Body of pancreas (tissue), 4 donors: ENCODE measurements at regions not wholly inside any gene's neighbourhood (a gene's known extent, or its start where the extent isn't known, plus 50 kb on each side); places are given as distances from the start of the nearest gene placed in this dataset.

Source experiments
- ATAC-seq: fragments of 150-250 bp; one replicate; pipeline ENCODE4 v1.9.1; 2016
- DNase-seq, 4 donors: peaks; one replicate each; pipeline ENCODE4 v3.0.0-alpha.2; 2019
- H3K27ac ChIP-seq, 4 donors: fragments of 200-600 bp; sonication (generic); 1 replicate in 3 of 4; 2 replicates in 1 of 4; pipeline versions ENCODE4 v1.5.1 to v1.6.1; 2016 to 2019; ENCODE audit warnings: mild to moderate bottlenecking in 1 of 4, mixed read lengths in 1 of 4, moderate library complexity in 1 of 4
- H3K27me3 ChIP-seq, 2 donors: fragments of 200-600 bp; sonication (generic); one replicate each; pipeline ENCODE4 v1.6.0; 2016; ENCODE audit warnings: mild to moderate bottlenecking in 1 of 2
- H3K36me3 ChIP-seq, 2 donors: fragments of 200-600 bp; sonication (generic); replicated peaks in 1 of 2; 2 replicates each; pipeline ENCODE4 v1.5.1; 2016; ENCODE audit warnings: low read depth in 2 of 2; ENCODE audit not compliant: insufficient read depth in 1 of 2
- H3K4me1 ChIP-seq: fragments of 200-600 bp; sonication (generic); one replicate; pipeline ENCODE4 v1.6.0; 2016
- H3K4me3 ChIP-seq, 2 donors: fragments of 200-600 bp; sonication (generic); 1 replicate in 1 of 2; 2 replicates in 1 of 2; pipeline ENCODE4 v1.5.1; 2016 to 2019
- H3K9me3 ChIP-seq, 3 donors: fragments of 200-600 bp; sonication (generic); 1 replicate in 2 of 3; 2 replicates in 1 of 3; pipeline ENCODE4 v1.5.1; 2016
- CTCF ChIP-seq, 7 experiments: fragments of 450-650 bp in 4 of 7; fragments of 200-600 bp in 3 of 7; sonication (generic) in 3 of 7; IDR thresholded peaks; one replicate each; pipeline ENCODE4 v1.5.1; 2016 to 2019; ENCODE audit warnings: antibody characterized with exemption in 7 of 7
- POLR2A ChIP-seq, 3 donors: fragments of 450-650 bp; IDR thresholded peaks; one replicate each; pipeline ENCODE4 v1.6.1; 2016; ENCODE audit warnings: antibody characterized with exemption in 3 of 3, mild to moderate bottlenecking in 2 of 3
- WGBS, 2 donors: methylation state at CpG; one replicate each; pipeline ENCODE4 v1.1.5; 2017; 5-methylcytosine and 5-hydroxymethylcytosine counted together
- intact Hi-C: fragments of 100-400 bp; cut with DNase I; formaldehyde crosslinking; loops from one replicate; pipeline ENCODE4 v1.15.1; 2023

GRCh38 chr5:145280806-145281205, 554.3 kb downstream of the PRELID2 start:
- no peak overlapping the region for H3K27ac ChIP-seq
- TF ChIP-seq POLR2A (IDR thresholded peaks at IDR 0.05) (no peak), CTCF (IDR thresholded peaks at IDR 0.05) (no peak)

GRCh38 chr5:145280214-145280613, 554.9 kb downstream of the PRELID2 start:
- H3K9me3 ChIP-seq: no peaks in the 10 kb centered on the region
- H3K27me3 ChIP-seq: no peaks in the 10 kb centered on the region
- no peak for TF ChIP-seq POLR2A (IDR thresholded peaks at IDR 0.05)
- no peak for TF ChIP-seq CTCF (IDR thresholded peaks at IDR 0.05)
- H3K27ac ChIP-seq: no peak overlapping the region
- no peak overlapping the region for H3K4me3 ChIP-seq
- H3K36me3 ChIP-seq: no peaks in the 10 kb centered on the region
- no peak for DNase-seq
- 71 to 85% methylated on average over 3 of the region's 3 CpGs for WGBS, 2 donors
- no peak for ATAC-seq
- intact Hi-C loops: no loop called here
- H3K4me1 ChIP-seq: no peaks in the 10 kb centered on the region

More at GRCh38 chr5:145280806-145281205, 554.3 kb downstream of the PRELID2 start:
- no peak overlapping the region for H3K4me3 ChIP-seq
- H3K27me3 ChIP-seq: no peaks in the 10 kb centered on the region
- no peak for ATAC-seq
- whole genome bisulfite sequencing, 2 donors: 92 to 93% methylated on average over 2 of the region's 2 CpGs
- no peaks in the 10 kb centered on the region for H3K36me3 ChIP-seq
- H3K4me1 ChIP-seq: no peaks in the 10 kb centered on the region
- DNase-seq: no peak
- H3K9me3 ChIP-seq: no peaks in the 10 kb centered on the region
- intact Hi-C loops: no loop called here

- no peaks in the 10 kb centered on the region for H3K9me3 ChIP-seq
These were observed 574.5 kb downstream of the PRELID2 start for GRCh38 chr5:145260670-145261069.

GRCh38 chr5:145247745-145248040, 587.4 kb downstream of the PRELID2 start:
- intact Hi-C loops: no loop called here
- DNase-seq: no peak
- ATAC-seq: no peak
- no peaks in the 10 kb centered on the region for H3K36me3 ChIP-seq
- 76% methylated on average over 2 of the region's 2 CpGs for WGBS, 2 donors
- H3K27me3 ChIP-seq: no peaks in the 10 kb centered on the region
- H3K4me3 ChIP-seq: no peak overlapping the region
- no peaks in the 10 kb centered on the region for H3K9me3 ChIP-seq
- no peaks in the 10 kb centered on the region for H3K4me1 ChIP-seq
- no peak overlapping the region for H3K27ac ChIP-seq
- no peak for TF ChIP-seq POLR2A (IDR thresholded peaks at IDR 0.05)
- no peak for TF ChIP-seq CTCF (IDR thresholded peaks at IDR 0.05)

More at GRCh38 chr5:145260670-145261069, 574.5 kb downstream of the PRELID2 start:
- no peak for TF ChIP-seq CTCF (IDR thresholded peaks at IDR 0.05)
- no peak for ATAC-seq
- Histone ChIP-seq H3K4me3 (no peak overlapping the region), H3K27me3 (no peaks in the 10 kb centered on the region), H3K36me3 (no peaks in the 10 kb centered on the region), H3K27ac (no peak overlapping the region), H3K4me1 (no peaks in the 10 kb centered on the region)
- DNase-seq: no peak
- intact Hi-C loops: no loop called here

- H3K4me1 ChIP-seq: no peaks in the 10 kb centered on the region
- no peaks in the 10 kb centered on the region for H3K9me3 ChIP-seq
- ATAC-seq (no peak), DNase-seq (no peak)
- no peaks in the 10 kb centered on the region for H3K36me3 ChIP-seq
- H3K27ac ChIP-seq: no peak overlapping the region
- H3K27me3 ChIP-seq: no peaks in the 10 kb centered on the region
- intact Hi-C loops: no loop called here
- TF ChIP-seq POLR2A (IDR thresholded peaks at IDR 0.05): no peak
- no peak for TF ChIP-seq CTCF (IDR thresholded peaks at IDR 0.05)
- H3K4me3 ChIP-seq: no peak overlapping the region
- 81 to 93% methylated on average over 4 of the region's 4 CpGs for WGBS, 2 donors
These were observed 588.0 kb downstream of the PRELID2 start for GRCh38 chr5:145246961-145247744.
